RWPE1 (cell line): ENCODE measurements at regions not wholly inside any gene's neighbourhood (a gene's known extent, or its start where the extent isn't known, plus 50 kb on each side); places are given as distances from the start of the nearest gene placed in this dataset.

ENCODE experiments used
- CTCF ChIA-PET: fragments of 350-600 bp; sonication (Branson Sonifier 250); formaldehyde crosslinking; extraction: SDS; loops from one replicate; lab custom pipeline; 2021; lab: Yijun Ruan, JAX
- POLR2A ChIA-PET: fragments of 400-600 bp; formaldehyde crosslinking; extraction: SDS; loops from one replicate; lab custom pipeline; 2020; ENCODE audit warnings: antibody characterized with exemption; ENCODE audit not compliant: low non-redundant PET; lab: Yijun Ruan, JAX
- DNase-seq: peaks from one replicate; pipeline ENCODE4 v3.0.0; 2012; ENCODE audit warnings: low spot score
- H3K27ac ChIP-seq: fragments of 450-650 bp; 2 replicates; pipeline ENCODE4 v1.5.1; 2017
- TF ChIP-seq, protein P1 (sequence below): fragments of 450-650 bp; conservative IDR thresholded peaks from 2 replicates; pipeline ENCODE4 v1.5.1; 2017; ENCODE audit warnings: low read depth, mild to moderate bottlenecking

DNA sequence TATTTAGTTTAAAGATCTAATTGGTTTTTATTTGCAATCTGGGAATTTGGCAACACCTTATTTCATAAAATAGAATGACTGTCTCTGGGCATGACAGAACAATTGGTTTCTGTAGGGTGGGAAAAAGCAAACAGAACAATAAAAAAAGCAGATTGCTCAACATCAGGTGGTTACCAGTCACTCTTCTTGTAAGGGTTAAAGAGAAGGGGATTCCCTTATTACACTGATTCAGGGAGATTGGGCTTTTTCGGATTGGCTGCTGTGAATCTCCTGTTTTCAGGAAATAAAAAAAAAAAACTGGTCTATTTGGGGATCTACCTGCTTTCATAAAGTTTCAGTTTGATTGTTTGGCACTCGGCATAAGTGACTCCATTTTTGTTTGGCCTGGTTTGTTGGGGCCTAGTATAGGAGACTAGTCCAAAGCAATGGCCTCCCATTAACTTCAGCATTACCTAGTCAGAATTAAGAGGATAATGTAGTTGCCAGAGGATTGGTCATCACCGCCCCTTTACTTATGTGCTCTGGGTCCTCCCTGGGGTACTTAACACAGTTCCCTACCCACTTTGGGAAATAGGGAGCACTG, 380.5 kb downstream of the IDS start:
- TF ChIP-seq, protein P1, sequence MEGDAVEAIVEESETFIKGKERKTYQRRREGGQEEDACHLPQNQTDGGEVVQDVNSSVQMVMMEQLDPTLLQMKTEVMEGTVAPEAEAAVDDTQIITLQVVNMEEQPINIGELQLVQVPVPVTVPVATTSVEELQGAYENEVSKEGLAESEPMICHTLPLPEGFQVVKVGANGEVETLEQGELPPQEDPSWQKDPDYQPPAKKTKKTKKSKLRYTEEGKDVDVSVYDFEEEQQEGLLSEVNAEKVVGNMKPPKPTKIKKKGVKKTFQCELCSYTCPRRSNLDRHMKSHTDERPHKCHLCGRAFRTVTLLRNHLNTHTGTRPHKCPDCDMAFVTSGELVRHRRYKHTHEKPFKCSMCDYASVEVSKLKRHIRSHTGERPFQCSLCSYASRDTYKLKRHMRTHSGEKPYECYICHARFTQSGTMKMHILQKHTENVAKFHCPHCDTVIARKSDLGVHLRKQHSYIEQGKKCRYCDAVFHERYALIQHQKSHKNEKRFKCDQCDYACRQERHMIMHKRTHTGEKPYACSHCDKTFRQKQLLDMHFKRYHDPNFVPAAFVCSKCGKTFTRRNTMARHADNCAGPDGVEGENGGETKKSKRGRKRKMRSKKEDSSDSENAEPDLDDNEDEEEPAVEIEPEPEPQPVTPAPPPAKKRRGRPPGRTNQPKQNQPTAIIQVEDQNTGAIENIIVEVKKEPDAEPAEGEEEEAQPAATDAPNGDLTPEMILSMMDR, result no peak
- H3K27ac ChIP-seq, result no peak overlapping the region
- CTCF ChIA-PET, result no interaction called here
- POLR2A ChIA-PET, result no interaction called here
- no peak for DNase-seq

DNA sequence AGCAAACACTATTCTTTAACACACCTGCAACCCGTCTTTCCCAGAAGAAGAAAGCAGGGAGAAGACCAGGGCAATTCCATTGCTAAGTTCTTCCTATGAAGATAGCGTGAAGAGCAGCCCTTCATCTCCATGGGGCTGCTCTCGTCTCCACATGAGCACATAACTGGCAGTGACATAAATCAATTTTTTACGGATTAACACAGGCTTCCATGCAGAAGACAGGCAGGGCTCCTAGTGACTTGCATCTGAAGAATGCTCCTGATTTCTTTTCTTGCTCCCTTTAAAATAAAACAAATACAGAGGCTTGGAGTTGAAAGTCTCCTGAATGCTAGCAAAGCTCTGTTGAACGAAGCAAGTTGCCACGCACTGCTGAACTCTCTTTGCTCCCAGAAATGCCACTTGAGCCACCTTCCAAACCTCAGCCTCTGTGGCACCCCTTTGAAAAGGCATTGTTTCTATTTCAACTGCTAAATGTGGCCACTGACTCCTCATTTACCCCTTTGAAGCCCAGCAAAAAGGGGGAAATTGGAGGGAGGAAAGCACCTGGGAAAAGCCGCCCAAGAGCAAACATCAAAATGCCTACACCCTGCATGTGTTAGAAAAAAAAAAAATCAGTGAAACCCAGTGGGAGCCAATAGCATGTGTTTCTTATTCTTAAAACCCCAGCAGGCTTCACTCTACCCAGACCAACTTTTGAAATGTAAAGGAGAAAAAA, 383.7 kb downstream of the IDS start:
- POLR2A ChIA-PET, result no interaction called here

DNA sequence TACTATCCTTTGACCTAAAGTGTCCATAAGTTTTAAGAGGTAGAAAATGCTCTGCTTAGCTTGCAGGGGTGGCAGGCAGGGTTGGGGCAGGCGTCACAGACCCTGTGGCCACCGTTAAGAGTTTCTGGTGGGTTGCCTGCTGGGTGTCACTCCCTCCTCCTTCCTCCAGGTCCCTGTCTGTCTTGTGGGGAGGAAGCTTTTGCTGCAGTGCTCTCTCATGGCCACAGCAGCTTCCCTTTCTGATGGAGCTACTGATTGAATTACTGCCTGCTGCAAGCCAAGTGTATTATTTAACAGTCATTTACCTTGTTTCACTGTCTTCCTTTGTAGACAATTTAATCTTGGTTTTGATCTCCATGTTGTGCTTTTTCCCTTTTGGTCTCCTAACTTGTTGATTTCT, 384.6 kb downstream of the IDS start:
- ChIA-PET CTCF (no interaction called here), POLR2A (no interaction called here)
- TF ChIP-seq, protein P1, result no peak
- no peak for DNase-seq
- H3K27ac ChIP-seq, result no peak overlapping the region

More for the DNA sequence above, 383.7 kb downstream of the IDS start:
- TF ChIP-seq, protein P1, result no peak
- H3K27ac ChIP-seq, result no peak overlapping the region
- DNase-seq, result no peak
- CTCF ChIA-PET, result no interaction called here

DNA sequence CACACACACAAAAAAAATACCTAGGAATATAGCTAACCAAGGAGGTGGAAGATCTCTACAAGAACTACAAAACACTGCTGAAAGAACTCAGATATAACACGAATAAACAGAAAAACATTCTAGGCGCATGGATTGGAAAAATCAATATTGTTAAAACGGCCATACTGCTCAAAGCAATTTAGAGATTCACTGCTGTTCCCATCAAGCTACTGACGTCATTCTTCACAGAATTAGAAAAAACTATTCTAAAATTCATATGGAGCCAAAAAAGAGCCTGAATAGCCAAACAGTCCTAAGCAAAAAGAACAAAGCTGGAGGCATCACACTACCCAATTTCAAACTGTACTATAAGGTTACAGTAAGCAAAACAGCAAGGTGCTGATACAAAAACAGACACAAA, 390.2 kb downstream of the IDS start:
- H3K27ac ChIP-seq, result no peak overlapping the region
- POLR2A ChIA-PET, result no interaction called here
- no peak for DNase-seq
- TF ChIP-seq, protein P1, result no peak
- CTCF ChIA-PET, result no interaction called here

DNA sequence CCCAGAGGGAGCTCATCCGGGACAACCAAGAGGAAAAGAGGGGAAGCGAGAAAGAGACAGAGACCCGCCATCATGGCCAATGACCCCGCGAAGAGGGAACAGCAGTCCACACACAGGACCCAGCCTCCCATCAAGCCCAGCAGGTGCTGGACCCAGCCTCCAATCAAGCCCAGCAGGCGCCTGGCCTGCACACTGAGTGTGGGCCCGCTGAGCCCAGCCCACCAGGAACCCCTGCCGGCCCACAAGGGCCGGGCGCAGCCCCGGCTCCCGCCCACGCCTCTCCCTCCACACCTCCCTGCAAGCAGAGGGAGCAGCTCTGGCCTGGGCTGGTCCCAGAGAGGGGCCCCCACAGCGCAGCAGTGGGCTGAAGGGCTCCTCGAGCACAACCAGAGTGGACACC, 391.1 kb downstream of the IDS start:
- ChIA-PET POLR2A (no interaction called here), CTCF (interaction anchor here (0.7 kb wide), 1 partner anchor 18 kb away, joined by 4 read pairs; no protein-coding TSS in a partner anchor)
- H3K27ac ChIP-seq, result no peak overlapping the region
- TF ChIP-seq, protein P1, result no peak
- no peak for DNase-seq

DNA sequence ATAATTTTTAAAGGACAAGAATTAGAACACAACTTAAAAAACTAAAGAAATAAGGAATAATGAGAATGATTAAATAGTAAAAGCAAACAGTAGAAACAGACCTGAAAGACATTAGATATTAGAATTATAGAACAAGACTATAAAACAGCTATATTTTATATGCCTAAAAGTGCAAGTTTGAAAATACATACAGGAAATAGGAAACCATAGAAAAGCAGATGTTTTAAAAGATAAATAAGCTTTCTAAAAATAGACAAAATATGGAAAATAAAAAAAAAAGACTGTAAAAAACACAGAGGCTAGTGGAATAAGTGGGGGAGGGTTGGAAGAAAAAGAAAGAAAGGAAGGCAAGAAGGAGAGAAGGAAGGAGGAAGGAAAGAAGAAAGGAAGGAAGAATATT, 407.3 kb downstream of the IDS start:
- TF ChIP-seq, protein P1, result no peak
- DNase-seq, result no peak
- CTCF ChIA-PET, result no interaction called here
- POLR2A ChIA-PET, result no interaction called here
- no peak overlapping the region for H3K27ac ChIP-seq
